Jurkat, Clone E6-1 (cell line): ENCODE measurements at regions not wholly inside any gene's neighbourhood (a gene's known extent, or its start where the extent isn't known, plus 50 kb on each side); places are given as distances from the start of the nearest gene placed in this dataset.
"Not testable (repeated sequence)": the region's sequence is repeated elsewhere in the genome, so short reads cannot be mapped to it uniquely, and the experiment has no call there.

Experiments used
- DNase-seq: peaks from one replicate; pipeline ENCODE4 v3.0.0-alpha.2; 2011; ENCODE audit warnings: low read depth, low spot score
- H3K4me3 ChIP-seq: 2 replicates; pipeline ENCODE4 v1.5.1; 2011; ENCODE audit warnings: mild to moderate bottlenecking, low read length, control low read depth, moderate library complexity

DNA sequence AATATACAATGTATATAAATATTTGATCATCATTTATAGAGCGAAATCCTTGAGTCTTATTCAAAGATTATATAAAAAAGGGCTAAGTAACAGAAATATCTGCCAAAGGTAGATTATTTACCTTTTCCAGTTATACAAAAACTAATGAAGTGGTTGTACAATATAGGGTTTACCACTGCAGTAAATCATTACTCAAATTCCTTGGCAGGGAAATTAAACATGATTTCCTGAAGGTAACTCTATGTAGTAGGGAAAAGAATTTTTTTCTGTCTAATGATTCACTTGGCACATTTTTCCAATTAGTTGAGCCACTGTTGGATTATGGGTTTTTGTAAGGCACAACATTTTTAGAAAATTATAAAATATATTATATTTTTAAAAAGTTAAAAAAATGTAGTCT is 129.6 kb downstream of the NR2F2 start:
- no peak for DNase-seq
- H3K4me3 ChIP-seq: no peak overlapping the region

DNA sequence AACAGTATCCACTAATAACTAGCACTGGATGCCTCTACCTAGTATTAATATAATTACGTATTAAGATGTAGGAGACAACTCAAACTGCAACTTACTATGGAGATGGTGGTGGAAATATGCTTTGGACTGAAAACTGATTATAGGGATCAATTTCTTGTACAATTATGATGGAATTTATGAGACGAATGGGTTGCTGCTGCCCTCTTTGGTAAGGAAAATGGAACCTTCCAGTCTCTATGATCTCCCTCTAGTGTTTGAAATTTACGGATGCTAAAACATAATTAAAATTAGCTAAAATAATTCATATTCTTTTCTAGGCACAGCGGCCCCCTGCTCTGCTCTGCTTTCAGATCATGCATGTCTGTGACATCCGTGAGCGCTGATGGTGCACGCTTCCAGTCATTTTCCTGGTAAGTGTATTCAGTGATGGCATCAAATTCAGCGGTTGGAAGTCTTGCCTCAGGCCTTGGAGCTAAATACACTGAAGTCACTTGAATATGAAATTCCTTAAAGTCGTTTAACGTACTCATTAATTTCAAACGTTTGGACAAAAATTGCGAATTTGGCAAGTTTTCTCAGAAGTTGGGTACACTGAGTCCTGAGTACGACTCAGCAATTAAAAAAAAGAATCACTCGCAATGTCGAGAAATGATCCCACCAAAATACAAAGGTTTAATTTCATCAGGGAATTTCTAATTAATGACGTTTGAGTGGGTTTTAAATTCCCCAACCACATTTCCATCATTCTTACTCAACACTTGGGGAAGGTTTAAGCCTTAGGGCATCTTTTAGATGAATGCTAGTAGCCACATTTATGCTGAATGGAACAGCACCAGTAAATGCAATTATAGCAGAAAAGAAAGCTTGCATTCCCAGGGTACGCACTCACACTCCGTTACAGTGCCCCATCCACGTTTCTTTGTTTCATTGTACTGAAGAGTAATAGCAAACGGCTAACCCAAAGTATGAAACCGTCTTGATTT is 132.6 kb downstream of the NR2F2 start:
- H3K4me3 ChIP-seq: no peak overlapping the region
- no peak for DNase-seq

DNA sequence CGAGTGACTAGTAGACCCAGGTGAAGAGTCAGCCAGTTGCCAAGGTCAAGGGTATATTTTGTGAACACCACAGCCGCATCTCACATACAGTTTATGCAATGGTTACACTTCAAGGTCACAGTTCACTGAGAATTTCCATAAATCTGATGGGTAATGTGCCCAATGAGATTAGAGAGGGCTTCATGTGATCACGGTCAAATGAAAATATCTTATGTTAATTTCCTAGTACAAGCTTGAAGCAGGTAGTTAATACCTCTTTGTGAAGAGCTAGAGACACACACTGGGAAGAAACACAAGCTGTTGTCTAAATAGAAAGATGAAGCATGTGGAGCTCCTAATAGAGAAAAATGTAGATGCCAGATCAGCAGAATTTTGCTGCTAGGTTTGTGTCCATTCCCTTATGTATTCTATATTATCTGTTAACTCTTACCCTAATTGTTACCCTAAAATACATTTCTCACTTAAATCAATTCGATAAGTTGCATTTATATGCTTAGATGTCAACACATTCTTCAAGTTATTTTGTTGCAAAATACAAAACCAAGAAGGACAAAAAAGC is 136.0 kb downstream of the NR2F2 start:
- DNase-seq: no peak
- no peak overlapping the region for H3K4me3 ChIP-seq

DNA sequence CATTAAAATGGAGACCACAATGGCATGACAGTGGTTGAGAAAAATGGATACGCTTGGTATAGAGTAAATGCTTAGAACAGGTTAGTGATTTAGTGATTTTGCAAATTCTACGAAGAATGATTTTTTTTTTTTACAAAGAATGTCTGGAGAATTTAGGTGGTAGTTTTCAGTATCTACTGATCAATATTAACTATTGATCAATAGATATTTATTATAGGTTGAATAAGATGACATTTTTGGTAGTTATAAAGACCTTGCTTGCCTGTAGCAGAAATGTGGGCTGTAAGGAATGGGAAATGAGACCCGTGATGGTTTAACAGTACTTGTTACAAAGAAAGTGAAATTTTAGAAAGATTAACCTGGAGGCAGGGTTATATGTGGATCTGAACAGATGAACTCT is 137.5 kb downstream of the NR2F2 start:
- no peak for DNase-seq
- H3K4me3 ChIP-seq: no peak overlapping the region

DNA sequence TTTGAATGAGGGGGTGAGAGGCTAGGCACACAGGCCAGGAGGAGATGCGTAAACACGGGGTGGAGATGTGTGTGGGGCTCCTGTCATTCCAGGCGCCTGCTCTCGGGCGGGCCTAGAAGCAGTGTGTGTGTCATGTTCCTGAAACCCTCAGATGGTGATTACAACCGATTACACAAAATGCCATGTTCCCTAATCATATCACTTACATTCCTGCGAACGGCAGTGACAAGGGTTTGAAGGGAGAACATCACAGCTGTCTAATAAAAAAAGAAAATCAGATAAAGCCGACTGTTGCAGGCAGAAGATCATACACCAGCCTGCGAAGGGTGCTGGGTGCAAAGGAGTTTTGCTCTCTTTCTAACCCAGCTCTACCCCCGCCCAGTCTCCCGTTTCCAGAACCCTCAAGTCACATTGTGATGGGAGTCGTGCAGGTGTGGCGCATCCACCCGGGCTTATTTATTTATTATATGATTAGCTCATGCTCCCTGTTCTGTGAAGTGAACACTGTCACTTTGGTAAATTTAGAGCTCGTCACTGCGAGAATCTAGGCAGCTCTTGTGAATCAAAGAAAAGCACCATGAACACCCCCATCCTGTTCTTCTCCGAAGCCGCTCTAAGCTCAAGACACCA is 140.3 kb downstream of the NR2F2 start:
- no peak overlapping the region for H3K4me3 ChIP-seq
- DNase-seq: no peak

DNA sequence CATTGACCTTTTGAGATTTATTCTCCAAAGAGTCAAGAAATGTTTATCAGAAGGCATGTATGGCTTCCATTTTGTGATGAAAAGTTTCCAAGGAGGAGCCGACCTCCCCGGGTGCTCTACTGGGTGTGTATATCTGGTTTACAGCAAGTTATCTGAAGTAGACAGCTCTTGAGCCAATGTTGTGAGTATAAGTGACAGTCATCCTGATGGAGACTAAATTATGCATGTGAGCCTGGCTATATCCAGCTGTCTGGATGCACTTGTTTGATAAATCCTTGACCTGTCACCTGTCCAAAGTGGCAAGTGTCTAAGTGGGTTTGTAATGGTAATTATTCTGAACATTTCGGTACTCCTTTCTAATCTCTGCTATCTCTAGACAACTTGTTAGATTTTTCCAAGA is 142.2 kb downstream of the NR2F2 start:
- DNase-seq: no peak

DNA sequence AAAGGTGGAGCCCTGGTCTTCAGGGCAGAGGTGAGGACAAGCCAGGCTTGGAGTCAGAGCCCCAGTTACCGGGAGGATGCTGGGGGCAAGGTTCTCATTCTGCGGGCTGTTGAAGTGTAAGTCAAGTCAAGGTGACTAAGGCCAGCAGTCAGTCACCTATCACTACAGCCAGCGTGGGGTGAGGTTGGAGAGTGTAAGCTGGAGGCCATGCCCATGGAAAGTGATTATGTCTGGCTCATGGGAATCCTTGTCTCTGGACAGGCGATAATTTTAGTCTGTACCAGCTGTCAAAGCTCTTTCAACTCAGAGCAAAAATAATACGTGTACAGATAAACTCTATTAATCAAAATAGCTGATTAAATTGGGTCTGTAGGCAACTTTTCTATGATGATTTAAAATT is 143.1 kb downstream of the NR2F2 start:
- DNase-seq: no peak
- no peak overlapping the region for H3K4me3 ChIP-seq

More for the DNA sequence above, 142.2 kb downstream of the NR2F2 start:
- H3K4me3 ChIP-seq: no peak overlapping the region

DNA sequence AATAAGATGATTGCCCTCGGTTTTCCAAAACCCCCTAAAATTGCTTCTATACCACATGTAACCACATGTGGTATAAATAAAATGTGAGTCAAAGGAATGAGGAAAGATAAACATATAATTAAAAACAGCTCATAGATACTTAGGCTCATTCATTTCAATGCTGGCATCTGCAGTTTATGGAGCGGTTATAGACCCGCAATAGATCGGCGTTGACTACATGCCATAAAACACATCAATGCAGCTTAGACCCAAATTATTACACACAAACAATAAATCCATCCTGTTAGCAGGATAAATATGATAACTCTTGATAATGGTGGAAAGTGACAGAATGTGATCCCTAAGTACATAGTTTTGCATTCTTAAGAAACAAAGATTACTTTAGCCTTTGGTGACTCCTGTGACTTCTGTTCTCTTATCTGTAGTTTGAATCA is 143.7 kb downstream of the NR2F2 start:
- no peak for DNase-seq
- no peak overlapping the region for H3K4me3 ChIP-seq

DNA sequence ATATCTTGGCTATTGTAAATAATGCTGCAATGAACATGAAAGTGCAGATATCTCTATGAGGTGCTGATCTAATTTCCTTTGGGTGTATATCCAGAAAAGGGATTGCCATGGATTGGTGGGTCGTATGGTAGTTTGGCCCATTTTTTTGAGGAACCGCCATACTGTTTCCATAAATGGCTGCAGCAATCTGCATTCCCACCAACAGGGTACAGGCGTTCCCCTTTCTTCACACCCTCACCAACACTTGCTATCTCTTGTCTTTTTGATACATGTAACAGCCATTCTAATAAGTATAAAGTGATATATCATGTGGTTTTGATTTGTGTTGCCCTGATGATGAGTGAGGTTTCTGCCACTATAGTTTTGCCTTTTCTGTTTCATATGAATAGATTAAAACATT is 146.7 kb downstream of the NR2F2 start:
- no peak for DNase-seq

DNA sequence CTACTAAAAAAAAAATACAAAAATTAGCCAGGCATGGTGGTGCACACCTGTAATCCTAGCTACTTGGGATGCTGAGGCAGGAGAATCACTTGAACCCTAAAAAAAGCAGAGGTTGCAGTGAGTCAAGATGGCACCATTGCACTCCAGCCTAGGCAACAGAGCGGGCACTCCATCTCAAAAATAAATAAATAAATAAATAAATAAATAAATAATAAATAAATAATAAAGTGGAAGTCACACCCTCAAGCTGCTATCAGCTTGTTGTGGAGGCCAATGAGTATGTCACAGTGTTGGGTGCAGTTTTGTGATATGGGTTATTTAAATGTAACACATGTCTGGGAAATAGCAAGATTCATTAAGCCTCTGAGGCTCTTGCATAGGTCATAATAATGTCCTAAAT is 153.9 kb downstream of the NR2F2 start:
- DNase-seq, H3K4me3 ChIP-seq: not testable (repeated sequence)

More for the DNA sequence above, 146.7 kb downstream of the NR2F2 start:
- H3K4me3 ChIP-seq: no peak overlapping the region

DNA sequence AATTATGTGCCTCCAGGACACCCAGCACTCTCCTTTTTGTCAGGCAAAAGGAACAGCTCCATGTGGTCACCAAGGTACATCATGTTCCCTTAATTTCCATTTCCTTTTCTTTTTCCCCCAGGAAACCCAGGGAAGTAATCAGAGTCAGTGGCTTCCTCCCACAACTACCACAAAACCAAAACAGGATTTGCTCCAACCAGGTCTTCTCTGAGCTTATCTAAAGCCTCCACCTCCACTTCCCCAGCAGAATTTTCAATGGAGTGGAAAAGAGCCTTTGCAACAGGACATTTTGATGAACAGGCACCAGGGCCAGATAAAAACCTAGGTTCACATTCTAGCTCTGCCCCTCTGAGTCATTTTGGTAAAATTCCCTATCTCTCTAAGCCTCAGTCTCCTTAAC is 154.3 kb downstream of the NR2F2 start:
- no peak overlapping the region for H3K4me3 ChIP-seq
- no peak for DNase-seq

DNA sequence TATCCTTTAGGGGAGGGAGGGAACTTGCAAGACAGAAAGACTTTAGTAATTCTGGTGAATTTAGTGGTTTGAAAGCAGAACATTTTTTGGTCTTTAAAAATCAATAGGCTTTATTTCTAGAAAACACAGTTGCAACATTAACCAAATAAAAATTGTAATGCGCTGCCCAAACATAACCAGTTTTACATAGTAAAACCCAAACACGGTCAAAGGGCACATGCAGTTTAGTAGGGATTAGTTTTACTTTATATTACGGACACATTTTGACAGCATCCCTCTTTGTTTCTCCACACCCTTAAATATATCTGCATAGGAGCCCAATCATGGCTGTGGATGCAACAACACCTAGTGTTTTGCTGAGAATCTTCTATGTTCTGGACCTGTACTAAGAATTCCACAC is 156.7 kb downstream of the NR2F2 start:
- H3K4me3 ChIP-seq: no peak overlapping the region
- no peak for DNase-seq

DNA sequence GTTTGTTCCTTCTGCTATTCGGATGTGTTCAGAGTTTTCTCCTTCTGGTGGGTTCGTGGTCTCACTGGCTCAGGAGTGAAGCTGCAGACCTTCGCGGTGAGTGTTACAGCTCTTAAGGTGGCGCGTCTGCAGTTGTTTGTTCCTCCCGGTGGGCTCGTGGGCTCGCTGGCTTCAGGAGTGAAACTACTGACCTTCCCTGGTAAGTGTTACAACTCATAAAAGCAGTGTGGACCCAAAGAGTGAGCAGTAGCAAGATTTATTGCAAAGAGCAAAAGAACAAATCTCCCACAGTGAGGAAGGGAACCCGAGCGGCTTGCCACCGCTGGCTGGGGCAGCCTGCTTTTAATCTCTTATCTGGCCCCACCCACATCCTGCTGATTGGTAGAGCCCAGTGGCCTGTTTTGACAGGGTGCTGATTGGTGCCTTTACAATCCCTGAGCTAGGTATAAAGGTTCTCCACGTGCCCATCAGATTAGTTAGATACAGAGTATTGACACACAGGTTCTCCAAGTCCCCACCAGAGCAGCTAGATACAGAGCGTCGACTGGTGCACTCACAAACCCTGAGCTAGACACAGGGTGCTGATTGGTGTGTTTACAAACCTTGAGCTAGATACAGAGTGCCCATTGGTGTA is 160.7 kb downstream of the NR2F2 start:
- not testable (repeated sequence) for DNase-seq, H3K4me3 ChIP-seq

DNA sequence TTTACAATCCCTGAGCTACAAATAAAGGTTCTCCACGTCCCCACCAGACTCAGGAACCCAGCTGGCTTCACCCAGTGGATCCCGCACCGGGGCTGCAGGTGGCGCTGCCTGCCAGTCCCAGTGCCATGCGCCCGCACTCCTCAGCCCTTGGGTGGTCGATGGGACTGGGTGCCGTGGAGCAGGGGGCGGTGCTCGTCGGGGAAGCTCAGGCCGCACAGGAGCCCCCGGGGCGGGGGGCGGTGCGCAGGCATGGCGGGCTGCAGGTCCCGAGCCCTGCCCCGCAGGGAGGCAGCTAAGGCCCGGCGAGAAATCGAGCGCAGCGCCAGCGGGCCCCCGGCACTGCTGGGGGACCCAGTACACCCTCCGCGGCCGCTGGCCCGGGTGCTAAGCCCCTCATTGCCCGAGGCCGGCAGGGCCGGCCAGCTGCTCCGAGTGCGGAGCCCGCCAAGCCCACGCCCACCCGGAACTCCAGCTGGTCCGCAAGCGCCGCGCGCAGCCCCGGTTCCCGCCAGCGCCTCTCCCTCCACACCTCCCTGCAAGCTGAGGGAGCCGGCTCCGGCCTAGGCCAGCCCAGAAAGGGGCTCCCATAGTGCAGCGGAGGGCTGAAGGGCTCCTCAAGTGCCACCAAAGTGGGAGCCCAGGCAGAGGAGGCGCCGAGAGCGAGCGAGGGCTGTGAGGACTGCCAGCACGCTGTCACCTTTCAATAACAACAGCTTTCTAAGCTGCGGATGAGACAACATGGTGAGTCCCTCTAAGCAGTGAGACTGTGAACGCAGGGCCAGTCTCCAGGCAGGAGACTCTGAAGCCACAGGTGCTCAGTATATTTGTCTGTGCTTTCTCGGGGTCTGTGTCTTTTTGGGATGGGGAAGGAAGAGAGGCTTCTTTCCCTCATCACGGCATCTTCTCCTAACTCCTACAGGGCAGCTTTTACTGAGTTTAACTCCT is 161.5 kb downstream of the NR2F2 start:
- H3K4me3 ChIP-seq, DNase-seq: not testable (repeated sequence)

DNA sequence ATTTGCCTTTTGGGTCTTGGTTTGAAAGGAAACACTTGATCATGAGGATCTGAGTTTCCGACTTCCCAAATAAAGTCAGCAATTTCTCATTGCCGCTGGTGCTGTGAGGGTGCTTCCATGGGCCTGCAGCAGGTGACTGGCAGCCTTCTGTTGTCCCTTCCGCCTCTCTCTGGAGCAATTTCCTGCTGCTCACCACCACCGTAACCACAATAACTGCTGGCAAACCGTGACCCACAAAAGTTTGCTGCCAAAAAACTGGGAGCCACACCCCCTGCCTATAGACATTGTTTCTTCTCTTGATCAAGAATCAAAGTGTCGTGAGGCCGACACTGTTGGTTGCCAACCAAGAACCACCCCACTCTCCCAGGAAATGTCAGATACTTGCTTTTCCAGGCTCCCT is 164.0 kb downstream of the NR2F2 start:
- DNase-seq: peak; percentile 80
- no peak overlapping the region for H3K4me3 ChIP-seq

DNA sequence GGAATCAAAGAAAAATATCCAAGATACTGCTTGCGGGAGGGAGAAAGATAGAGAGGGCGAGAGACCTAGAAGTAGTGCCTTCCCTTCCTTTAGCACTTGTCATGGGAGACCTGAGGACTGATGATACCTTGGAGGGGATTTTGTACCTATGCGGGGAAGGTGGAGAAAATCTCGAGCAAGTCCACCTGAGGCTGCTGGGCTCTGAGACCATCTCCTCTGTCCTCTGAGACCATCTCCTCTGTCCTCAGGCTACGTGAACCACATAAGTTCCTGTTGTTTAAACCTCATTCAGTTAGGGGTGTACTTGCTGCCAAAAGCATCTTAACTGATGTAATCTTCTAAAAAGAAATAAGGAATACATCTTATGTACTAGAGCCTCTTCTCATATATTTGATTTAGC is 164.9 kb downstream of the NR2F2 start:
- no peak for DNase-seq
- no peak overlapping the region for H3K4me3 ChIP-seq

DNA sequence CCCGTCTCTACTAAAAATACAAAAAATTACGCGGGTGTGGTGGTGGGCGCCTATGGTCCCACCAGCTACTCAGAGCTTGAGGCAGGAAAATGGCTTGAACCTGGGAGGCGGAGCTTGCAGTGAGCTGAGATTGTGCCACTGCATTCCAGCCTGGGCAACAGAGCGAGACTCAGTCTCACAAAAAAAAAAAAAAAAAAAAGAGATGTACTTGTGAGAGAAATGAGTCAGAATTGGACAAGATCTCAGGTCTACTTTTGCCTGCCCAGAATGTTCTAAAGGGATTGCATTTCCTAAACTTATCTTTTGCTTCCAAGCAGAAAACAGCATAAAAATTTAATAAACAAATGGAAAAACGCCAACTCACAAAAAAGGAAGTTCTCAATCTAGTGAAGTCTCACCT is 167.5 kb downstream of the NR2F2 start:
- DNase-seq: no peak
- H3K4me3 ChIP-seq: no peak overlapping the region

DNA sequence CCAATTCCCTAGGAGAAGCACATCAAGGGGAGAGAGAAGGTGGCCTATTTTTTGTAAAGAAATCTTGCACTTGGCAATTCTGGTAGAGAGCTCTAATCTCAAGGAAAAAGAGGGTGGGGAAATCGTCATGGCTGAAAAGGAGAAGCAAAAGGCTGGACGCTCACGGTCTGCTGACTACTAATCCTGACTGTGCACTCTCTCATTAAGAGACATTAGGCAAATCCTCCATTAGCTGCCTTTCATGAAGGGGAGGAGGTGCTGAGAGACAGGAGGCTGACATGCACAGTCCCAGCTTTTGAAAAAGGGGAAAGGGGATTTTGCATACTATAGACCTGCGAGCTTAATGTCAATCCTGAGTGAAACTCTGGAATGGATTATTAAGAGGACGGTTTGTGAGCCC is 170.0 kb downstream of the NR2F2 start:
- H3K4me3 ChIP-seq: no peak overlapping the region
- DNase-seq: no peak

DNA sequence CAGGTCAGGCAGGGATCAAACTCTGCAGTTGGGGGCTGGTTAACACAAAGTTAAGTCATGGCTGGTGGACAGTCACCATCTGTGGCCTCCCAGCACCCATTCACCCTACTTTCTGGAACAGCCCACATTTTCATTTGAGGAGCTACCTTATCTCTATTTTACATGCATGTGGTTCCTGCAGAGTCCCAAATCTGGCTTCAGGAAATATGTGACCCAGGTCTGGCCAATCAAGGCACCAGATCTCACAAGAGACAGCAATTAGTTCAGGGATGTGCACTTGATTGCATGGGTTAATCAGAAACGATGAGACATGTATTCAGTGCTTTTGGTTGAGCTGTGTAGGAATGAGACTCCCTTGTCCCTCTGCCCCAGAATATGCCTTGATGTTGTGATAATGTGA is 170.9 kb downstream of the NR2F2 start:
- no peak overlapping the region for H3K4me3 ChIP-seq
- no peak for DNase-seq
